ENCODE measurements at regions not wholly inside any gene's neighbourhood (a gene's known extent, or its start where the extent isn't known, plus 50 kb on each side); places are given as distances from the start of the nearest gene placed in this dataset.

- Histone ChIP-seq H4K20me1 (ENCODE audit: control insufficient read depth, extremely low read depth, insufficient read depth, low read length) (no peaks in the 10 kb centered on the region), H3K79me2 (ENCODE audit: control insufficient read depth, insufficient read depth, low read length) (no peaks in the 10 kb centered on the region), H3K27ac (ENCODE audit: insufficient read depth, low read length) (no peak overlapping the region), H3K36me3 (ENCODE audit: control insufficient read depth, insufficient read depth, low read length) (no peaks in the 10 kb centered on the region), H2AFZ (ENCODE audit: low read length) (no peak overlapping the region), H3K9ac (ENCODE audit: insufficient read depth, low read length) (no peak overlapping the region), H3K9me3 (ENCODE audit: control insufficient read depth, insufficient read depth, low read depth, low read length) (no peaks in the 10 kb centered on the region), H3K4me1 (ENCODE audit: control insufficient read depth, extremely low read depth, insufficient read depth, low read length) (no peaks in the 10 kb centered on the region), H3K4me3 (replicated peaks in 1 of 4; ENCODE audit: control extremely low read depth in 1 of 4, insufficient read depth in 1 of 4, low read depth in 3 of 4, low read length in 4 of 4) (no peak overlapping the region), H3K27me3 (ENCODE audit: control insufficient read depth, insufficient read depth, low read length) (no peaks in the 10 kb centered on the region), H3K4me2 (ENCODE audit: extremely low read depth, insufficient read depth, low read length) (no peak overlapping the region)
- TF ChIP-seq EZH2 (IDR thresholded peaks at IDR 0.05; ENCODE audit: low read length, missing control alignments): no peak
- no peak for TF ChIP-seq CTCF (conservative IDR thresholded peaks at IDR 0.05 in 1 of 2, IDR thresholded peaks at IDR 0.05 in 1 of 2; ENCODE audit: low read depth in 1 of 2, low read length in 2 of 2)
- no peak for DNase-seq (ENCODE audit: low read depth in 2 of 2)
Observed at GRCh38 chr7:142422621-142423020, 164.8 kb upstream of the PRSS58 start.

DNA sequence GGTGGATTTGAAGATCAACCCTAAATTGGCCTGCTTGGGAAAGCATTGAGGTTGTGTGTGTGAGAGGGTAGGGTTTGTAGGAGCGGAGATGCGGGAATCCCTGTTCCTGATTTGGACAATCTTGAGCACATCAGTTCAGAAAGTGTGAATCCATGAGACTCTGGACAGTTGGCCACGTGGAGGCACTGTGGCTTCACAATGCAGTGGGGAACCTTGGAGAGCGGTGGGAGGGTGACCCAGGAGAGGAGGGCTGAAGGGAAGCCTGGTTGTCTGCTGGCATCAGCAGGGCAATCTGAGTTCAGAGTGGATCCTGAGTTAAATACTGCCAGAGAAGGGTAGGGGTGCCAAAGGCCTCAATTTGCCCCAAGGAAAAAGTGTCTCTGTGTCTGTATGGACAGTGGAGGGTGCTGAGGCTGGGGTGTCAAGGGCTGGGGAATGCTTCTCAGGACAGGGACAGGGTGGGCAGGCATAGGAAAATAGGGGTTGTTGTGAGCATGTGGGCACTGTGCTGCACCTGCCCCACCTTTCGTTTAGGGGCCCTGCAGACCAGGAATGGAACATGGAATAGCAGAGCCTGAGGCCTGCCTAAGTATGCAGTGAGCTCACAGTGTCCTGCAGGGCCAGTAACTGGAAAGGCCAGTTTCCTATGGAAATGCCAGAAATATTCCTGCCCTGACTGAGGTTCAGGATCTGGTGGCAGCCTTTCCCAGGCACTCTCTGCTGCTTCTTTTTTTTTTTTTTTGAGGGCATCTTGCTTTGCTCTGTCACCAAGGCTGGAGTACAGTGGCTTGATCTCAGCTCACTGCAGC is 162.9 kb upstream of the PRSS58 start:
- TF ChIP-seq CTCF (conservative IDR thresholded peaks at IDR 0.05 in 1 of 2, IDR thresholded peaks at IDR 0.05 in 1 of 2; ENCODE audit: low read depth in 1 of 2, low read length in 2 of 2) (peak; percentile 51 to 63), EZH2 (IDR thresholded peaks at IDR 0.05; ENCODE audit: low read length, missing control alignments) (no peak)
- Histone ChIP-seq H2AFZ (ENCODE audit: low read length) (no peak overlapping the region), H3K4me2 (ENCODE audit: extremely low read depth, insufficient read depth, low read length) (no peak overlapping the region), H3K36me3 (ENCODE audit: control insufficient read depth, insufficient read depth, low read length) (no peaks in the 10 kb centered on the region), H3K27ac (ENCODE audit: insufficient read depth, low read length) (no peak overlapping the region), H4K20me1 (ENCODE audit: control insufficient read depth, extremely low read depth, insufficient read depth, low read length) (no peaks in the 10 kb centered on the region), H3K4me3 (replicated peaks in 1 of 4; ENCODE audit: control extremely low read depth in 1 of 4, insufficient read depth in 1 of 4, low read depth in 3 of 4, low read length in 4 of 4) (no peak overlapping the region), H3K9ac (ENCODE audit: insufficient read depth, low read length) (no peak overlapping the region), H3K4me1 (ENCODE audit: control insufficient read depth, extremely low read depth, insufficient read depth, low read length) (no peaks in the 10 kb centered on the region), H3K9me3 (ENCODE audit: control insufficient read depth, insufficient read depth, low read depth, low read length) (no peaks in the 10 kb centered on the region), H3K79me2 (ENCODE audit: control insufficient read depth, insufficient read depth, low read length) (no peaks in the 10 kb centered on the region), H3K27me3 (ENCODE audit: control insufficient read depth, insufficient read depth, low read length) (no peaks in the 10 kb centered on the region)
- peak; percentile 28 to 31 for DNase-seq (ENCODE audit: low read depth in 2 of 2)

DNA sequence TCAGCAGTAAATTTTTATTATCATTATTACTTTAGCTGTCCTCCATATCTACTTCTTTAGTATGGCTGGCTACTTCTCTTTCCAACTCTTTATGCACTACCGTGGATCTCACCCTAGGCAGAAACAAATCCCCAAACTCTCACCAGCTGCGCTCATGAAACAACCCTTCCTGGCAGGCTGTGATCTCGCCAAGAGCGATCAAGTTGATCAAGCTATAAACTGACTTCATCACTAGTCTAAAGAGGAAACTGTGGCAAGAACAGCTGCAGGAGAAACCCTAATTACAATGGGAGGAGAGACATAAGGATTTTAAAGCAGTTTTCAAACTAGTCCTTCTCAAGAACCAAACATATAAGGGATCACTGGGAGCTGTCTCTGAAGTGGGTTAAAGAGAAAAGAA is 160.5 kb upstream of the PRSS58 start:
- Histone ChIP-seq H3K9ac (ENCODE audit: insufficient read depth, low read length) (no peak overlapping the region), H4K20me1 (ENCODE audit: control insufficient read depth, extremely low read depth, insufficient read depth, low read length) (no peaks in the 10 kb centered on the region), H2AFZ (ENCODE audit: low read length) (no peak overlapping the region), H3K27ac (ENCODE audit: insufficient read depth, low read length) (no peak overlapping the region), H3K27me3 (ENCODE audit: control insufficient read depth, insufficient read depth, low read length) (no peaks in the 10 kb centered on the region), H3K4me1 (ENCODE audit: control insufficient read depth, extremely low read depth, insufficient read depth, low read length) (no peaks in the 10 kb centered on the region), H3K4me3 (replicated peaks in 1 of 4; ENCODE audit: control extremely low read depth in 1 of 4, insufficient read depth in 1 of 4, low read depth in 3 of 4, low read length in 4 of 4) (no peak overlapping the region), H3K9me3 (ENCODE audit: control insufficient read depth, insufficient read depth, low read depth, low read length) (no peaks in the 10 kb centered on the region), H3K79me2 (ENCODE audit: control insufficient read depth, insufficient read depth, low read length) (no peaks in the 10 kb centered on the region), H3K4me2 (ENCODE audit: extremely low read depth, insufficient read depth, low read length) (no peak overlapping the region), H3K36me3 (ENCODE audit: control insufficient read depth, insufficient read depth, low read length) (no peaks in the 10 kb centered on the region)
- DNase-seq (ENCODE audit: low read depth in 2 of 2): no peak
- no peak for TF ChIP-seq EZH2 (IDR thresholded peaks at IDR 0.05; ENCODE audit: low read length, missing control alignments)
- no peak for TF ChIP-seq CTCF (conservative IDR thresholded peaks at IDR 0.05 in 1 of 2, IDR thresholded peaks at IDR 0.05 in 1 of 2; ENCODE audit: low read depth in 1 of 2, low read length in 2 of 2)
